Hippocampal formation (tissue), 2 donors: ENCODE measurements at regions not wholly inside any gene's neighbourhood (a gene's known extent, or its start where the extent isn't known, plus 50 kb on each side); places are given as distances from the start of the nearest gene placed in this dataset.

Source experiments
- DNase-seq, 2 donors: peaks; one replicate each; lab custom pipeline; 2025; lab: John Stamatoyannopoulos, UW

DNA sequence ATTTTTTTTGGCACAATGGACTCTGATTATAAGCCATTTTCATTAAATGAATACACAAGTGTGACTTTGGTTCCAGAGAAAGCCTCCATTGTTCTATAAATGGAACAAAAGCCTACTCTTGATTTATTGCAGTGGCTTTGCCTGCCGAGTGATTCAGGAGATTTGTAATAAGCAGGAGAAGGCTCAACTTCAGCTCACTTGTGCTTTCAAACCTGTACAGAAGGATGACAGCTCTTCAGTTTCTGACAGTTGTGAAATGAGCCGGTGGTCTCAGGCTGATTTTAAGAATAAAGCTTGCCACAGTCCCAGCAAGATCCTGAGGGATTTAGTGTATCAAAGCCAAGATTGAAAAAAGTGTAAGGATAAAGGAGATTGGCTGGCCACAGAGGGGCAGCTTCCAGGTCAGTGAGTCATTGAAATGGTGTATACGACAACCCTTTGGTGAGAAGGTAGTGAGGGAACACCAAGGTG, 438.8 kb upstream of the TGFBR2 start:
- DNase-seq, result peak in 1 of 2 donors; percentile 67

- no peak for DNase-seq
These were observed 436.9 kb upstream of the TGFBR2 start for GRCh38 chr3:30169487-30169886.

- DNase-seq, result no peak
These were observed 435.5 kb upstream of the TGFBR2 start for GRCh38 chr3:30170681-30171438.

- no peak for DNase-seq
These were observed 432.0 kb upstream of the TGFBR2 start for GRCh38 chr3:30174357-30174756.

DNA sequence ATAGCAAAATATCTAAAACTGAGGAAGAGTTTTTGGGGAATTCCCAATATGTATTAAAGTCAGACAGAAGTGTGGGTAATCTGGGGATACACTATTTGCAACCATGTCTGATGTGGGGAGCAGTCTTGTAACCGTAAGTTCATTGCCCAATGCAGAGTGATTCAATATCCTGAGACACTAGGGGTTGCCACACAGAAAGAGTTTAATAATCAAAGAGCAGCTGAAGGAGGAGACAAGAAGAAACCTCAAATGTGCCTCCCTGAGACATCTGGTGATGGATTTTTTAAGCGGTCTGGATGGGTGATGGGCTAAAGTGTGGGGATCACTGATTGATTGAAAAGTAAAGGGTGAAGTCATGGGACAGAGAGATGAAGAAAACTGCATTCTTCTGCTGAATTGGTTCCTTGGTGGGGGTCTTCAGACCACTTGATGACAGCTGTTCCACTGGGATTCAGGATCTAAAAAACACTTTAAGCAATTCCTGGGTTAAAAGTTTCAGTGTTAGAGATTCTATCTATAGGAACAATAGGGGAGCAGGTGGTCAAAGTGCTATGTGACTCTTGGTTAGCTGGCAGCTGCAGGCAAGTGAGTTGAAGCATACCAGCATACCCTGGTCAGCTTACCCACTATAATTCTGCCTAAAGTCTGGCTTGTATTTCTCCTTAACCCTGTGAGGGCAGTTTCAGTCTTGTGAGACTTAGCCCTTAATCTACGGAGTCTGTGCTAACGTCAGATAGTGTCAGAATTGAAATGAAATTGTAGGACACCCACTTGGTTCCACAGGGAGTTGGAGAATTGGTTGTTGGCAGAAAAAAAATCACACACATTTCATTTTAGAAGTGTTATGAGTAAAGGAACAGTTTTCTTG, 425.9 kb upstream of the TGFBR2 start:
- no peak for DNase-seq

DNA sequence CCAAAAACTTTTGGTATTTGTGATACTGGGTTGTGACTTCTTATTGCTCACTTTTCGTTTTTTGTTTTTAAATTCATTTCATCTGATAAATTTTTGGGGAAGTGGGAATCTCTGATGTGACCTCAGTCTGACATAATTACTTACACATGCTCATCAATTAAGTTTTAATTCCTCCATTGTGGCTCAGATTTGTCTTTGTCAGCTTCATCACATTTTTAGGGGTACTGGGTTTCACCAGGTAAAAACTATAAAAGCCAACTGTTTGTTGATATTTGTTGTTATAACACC, 425.3 kb upstream of the TGFBR2 start:
- no peak for DNase-seq

DNA sequence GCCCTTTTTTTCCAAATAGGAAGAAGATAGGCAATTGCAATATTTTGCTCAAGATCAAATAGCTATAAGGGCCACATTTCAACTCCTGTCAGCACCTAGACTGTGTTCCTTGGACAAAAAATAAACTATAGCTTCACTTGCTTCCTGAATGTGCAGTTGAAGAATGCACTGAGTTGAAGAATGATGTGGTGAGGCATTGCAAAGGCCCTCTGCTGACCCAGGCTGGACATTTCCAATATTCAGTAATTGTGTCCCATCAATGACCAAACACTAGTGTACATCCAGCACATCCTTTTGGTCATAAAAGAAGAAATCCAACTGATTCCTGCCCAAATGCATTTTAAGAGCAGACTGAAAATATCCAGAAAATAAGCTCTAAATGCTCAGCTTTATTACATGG, 424.8 kb upstream of the TGFBR2 start:
- no peak for DNase-seq

- no peak for DNase-seq
These were observed 423.0 kb upstream of the TGFBR2 start for GRCh38 chr3:30183421-30183820.

- no peak for DNase-seq
These were observed 422.1 kb upstream of the TGFBR2 start for GRCh38 chr3:30184091-30184810.

DNA sequence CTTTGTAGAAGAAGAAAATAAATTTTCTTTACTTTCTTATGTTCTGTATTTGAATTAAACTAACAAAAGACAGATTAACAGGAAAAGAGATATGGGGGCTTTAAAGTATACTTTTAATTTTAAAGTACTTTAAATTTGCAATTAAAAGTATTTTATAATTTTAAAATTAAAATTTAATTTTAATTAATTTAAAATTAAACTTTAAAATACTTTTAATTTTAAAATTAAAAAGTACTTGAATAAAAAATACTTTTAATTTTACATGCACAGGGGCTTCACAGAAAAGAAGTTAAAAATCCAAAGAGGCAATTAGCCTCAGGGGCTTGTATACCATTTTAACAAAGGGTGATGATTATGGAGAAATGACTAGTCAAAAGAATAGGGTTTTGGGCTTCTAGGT, 420.5 kb upstream of the TGFBR2 start:
- no peak for DNase-seq

- DNase-seq, result no peak
These were observed 419.6 kb upstream of the TGFBR2 start for GRCh38 chr3:30186741-30187219.

DNA sequence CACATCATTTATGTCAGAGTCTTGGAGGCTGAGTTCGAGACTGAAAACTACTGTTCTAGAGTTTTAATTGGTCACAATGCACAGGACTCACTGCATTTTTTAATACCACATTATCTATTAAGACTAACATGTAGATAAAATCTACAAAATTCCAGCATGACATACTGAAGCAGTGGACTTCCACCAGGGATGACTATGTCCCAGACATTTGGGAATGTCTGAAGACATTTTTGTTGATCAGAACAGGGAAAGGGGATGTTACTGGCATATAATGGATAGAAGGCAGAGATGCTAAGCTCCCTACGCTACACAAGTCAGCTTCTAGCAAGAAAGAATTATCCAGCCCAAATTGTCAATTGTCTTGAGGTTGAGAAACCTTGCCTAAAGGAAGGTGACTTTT, 419.0 kb upstream of the TGFBR2 start:
- no peak for DNase-seq

DNA sequence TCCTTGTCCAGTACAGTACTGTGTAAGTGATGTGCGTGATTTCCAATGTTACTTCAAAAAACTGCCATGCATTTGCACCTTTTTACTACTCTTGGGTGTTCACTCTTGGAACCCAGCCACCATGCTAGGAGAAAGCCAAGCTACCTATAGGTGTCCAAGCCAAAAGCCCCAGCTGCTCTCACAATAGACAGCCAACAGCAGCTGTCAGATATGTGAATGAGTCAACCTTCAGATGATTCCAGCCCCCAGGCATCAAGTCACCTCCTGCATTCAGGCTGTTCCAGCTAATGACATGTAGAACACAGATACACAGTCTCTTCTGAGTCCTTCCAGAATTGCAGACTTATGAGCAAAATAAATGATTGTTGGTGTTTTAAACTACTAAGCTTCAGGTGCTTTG, 417.7 kb upstream of the TGFBR2 start:
- no peak for DNase-seq

DNA sequence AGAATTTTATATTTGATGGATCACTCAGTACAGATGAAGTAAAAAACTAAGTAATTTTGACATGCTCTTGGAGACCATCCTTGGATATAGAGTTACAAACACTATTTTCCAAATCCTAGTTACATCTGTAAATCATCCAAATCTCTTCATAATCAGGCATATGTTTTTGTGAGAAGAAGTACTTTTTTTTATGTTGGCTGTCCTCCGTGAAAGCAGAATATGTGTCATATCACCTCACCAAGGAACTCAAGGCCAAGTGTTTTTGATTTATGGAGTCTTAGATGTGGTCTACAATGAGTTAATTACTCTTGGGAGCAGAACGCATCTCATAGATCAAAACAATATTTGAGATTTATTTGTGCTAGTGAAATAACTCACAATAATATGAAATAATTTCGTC, 416.5 kb upstream of the TGFBR2 start:
- no peak for DNase-seq

DNA sequence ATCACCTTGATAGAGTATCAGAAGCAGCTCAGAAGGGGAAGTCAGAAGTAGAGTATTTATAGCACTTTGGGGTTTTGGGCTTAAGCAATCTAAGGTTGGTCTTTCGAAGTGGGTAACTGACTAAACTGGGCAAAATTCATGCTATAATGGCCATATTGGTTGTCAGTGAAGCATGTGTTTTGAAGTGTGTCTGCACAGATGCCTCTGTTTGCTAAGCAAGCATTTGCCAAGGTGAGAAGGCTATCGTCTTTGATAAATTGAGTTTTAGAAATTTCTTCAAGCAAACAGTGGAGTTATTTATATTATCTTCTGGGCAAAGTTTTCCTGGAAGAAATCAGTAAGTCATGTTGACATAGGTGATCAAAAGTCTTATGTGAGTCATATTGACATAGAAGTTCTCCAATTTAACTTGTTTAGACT, 412.8 kb upstream of the TGFBR2 start:
- no peak for DNase-seq

GRCh38 chr3:30195352-30195751, 411.0 kb upstream of the TGFBR2 start:
- DNase-seq, result no peak

DNA sequence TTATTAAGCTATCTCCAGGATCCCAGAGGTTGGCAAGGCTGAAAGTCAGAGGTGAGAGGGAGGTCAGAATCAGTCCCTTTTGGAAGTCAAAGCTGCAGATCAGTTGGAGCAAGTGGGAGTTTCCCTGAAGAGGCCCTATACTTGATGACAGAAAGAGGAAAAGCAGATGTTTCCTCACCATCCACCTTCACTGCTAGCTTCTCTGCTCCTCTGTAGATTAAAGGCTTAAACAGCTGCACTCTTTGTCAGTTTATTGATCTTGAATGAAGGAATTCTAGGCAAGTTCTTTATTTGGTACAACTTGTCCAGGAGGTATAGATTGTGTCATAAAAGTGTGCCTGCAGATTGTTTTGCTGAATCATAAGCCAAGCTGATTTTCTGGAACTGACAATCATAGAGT, 408.2 kb upstream of the TGFBR2 start:
- no peak for DNase-seq

DNA sequence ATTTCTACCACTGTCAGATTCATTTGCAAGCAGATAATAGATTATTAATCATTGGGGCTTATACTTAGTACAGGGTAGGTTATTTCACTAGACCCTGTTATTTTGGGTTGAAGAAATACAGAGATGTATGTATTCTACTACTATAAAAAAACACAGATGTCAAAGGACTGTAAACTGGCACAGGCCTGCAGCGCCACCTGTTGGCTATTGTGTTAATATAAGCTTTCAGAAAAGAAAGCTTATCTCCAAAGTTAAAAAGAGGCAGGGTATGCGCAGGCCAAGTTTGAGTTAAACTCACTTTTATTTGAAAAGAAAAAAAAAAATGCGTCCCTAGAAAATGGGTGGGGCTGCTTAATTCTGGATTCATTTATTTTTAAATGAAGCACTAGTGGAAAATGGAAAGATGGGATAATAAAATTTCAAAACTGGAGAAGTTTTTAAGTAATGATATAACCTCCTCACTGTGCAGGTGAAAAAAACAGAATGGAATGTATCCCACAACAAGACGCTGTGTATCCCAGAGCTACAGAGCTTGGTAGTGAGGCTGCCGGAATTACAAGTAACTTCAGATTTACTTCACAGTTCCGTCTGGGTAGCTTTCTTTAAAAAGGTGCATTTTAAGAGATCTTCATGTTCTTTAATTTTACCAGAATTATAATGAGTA, 407.2 kb upstream of the TGFBR2 start:
- peak; percentile 7 to 41 for DNase-seq

DNA sequence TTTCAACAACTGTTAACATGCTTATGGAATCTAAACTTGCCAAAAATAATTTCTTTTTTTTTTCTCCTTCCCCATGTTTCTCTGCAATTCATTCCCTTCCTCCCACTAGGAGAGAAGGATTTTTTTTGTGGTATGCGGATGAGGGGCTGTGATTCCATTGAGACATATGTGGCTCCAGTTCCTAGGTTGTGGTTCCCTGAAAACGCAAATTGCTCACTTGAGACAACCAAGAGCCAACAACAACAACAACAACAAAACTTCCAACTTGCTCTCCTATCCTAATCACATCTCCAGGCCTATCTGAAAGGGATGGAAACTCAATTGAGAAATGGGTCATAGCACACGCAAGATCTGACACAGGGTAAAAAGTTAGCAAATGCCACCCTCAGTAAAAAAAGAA, 406.5 kb upstream of the TGFBR2 start:
- no peak for DNase-seq

- DNase-seq, result no peak
These were observed 404.7 kb upstream of the TGFBR2 start for GRCh38 chr3:30201715-30202114.

GRCh38 chr3:30203301-30203700, 403.1 kb upstream of the TGFBR2 start:
- no peak for DNase-seq

DNA sequence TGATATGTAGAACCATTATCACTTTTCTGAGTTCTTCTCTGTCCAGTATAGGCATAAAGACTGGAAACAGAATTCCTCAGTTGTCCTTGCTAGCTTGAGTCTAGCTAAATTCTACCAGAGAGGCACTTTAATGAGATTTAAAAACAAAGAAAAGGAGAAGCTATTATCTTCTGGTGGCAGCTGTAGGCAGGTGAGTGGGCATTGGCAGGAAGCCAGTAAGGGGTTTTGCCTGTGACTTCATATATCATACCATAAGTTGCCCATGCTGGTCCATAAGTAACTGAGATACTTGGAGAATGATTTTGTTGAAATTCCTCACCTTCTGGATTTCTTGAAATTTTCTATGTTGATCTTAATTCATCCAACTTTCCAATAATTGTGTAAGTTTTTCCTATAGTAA, 402.3 kb upstream of the TGFBR2 start:
- no peak for DNase-seq
